ENCODE measurements at regions not wholly inside any gene's neighbourhood (a gene's known extent, or its start where the extent isn't known, plus 50 kb on each side); places are given as distances from the start of the nearest gene placed in this dataset.

DNA sequence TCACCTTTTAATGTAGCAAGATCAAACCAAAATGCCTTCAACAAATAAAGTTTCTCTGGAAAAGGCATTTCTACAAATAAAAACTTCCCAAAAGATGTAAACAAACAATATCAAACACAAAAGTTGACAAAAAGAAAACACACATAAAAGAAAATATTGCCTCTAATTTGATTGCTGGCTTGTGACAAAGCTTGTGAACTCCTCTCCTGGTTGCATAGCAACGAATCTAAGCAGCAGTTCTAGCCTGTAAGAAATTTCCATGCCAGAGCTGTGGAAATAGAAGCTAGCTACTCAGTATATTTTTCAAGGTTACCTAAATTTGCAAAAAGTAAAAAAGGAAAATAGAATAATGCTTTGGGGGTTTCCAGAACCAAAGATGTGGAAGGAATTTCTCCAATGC is 173.9 kb upstream of the CDK1 start:
- TF ChIP-seq, protein P1, sequence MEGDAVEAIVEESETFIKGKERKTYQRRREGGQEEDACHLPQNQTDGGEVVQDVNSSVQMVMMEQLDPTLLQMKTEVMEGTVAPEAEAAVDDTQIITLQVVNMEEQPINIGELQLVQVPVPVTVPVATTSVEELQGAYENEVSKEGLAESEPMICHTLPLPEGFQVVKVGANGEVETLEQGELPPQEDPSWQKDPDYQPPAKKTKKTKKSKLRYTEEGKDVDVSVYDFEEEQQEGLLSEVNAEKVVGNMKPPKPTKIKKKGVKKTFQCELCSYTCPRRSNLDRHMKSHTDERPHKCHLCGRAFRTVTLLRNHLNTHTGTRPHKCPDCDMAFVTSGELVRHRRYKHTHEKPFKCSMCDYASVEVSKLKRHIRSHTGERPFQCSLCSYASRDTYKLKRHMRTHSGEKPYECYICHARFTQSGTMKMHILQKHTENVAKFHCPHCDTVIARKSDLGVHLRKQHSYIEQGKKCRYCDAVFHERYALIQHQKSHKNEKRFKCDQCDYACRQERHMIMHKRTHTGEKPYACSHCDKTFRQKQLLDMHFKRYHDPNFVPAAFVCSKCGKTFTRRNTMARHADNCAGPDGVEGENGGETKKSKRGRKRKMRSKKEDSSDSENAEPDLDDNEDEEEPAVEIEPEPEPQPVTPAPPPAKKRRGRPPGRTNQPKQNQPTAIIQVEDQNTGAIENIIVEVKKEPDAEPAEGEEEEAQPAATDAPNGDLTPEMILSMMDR (IDR thresholded peaks at IDR 0.05 in 8 of 11, conservative IDR thresholded peaks at IDR 0.05 in 3 of 11), result no peak
- TF ChIP-seq POLR2AphosphoS5 (IDR thresholded peaks at IDR 0.05), result no peak

Data from spleen (tissue), 7 donors.